K562 (cell line): ENCODE measurements at regions not wholly inside any gene's neighbourhood (a gene's known extent, or its start where the extent isn't known, plus 50 kb on each side); places are given as distances from the start of the nearest gene placed in this dataset.

Source experiments
- ATAC-seq: fragments of 200-7000 bp; cut with Tn5 transposase; 3 replicates; pipeline ENCODE4 v1.9.1; 2020; ENCODE audit warnings: moderate library complexity
- BruUV-seq: library from RNA; stranded (reverse); fragments of 400-500 nt; replicated peaks from 2 replicates; lab custom pipeline; 2021; lab: Mats Ljungman, UMichigan
- CTCF ChIA-PET: fragments of 300-600 bp; formaldehyde crosslinking; extraction: SDS; loops from one replicate; lab custom pipeline; 2021; ENCODE audit warnings: low intra/inter-chr PET ratio; lab: Yijun Ruan, JAX
- POLR2A ChIA-PET: fragments of 300-600, 350-650 bp; sonication (Branson Sonifier 250); formaldehyde crosslinking; extraction: SDS; loops from one replicate; lab custom pipeline; 2021; ENCODE audit warnings: antibody characterized with exemption, inconsistent platforms; lab: Yijun Ruan, JAX
- DNase-seq, 4 experiments: peaks; one replicate each; pipeline versions ENCODE4 v3.0.0 to v3.0.0-alpha.2; 2011 to 2018; ENCODE audit warnings: low spot score in 3 of 4, mixed read lengths in 3 of 4; ENCODE audit errors: extremely low read depth in 1 of 4
- FAIRE-seq: peaks from 2 replicates; lab custom pipeline; 2011; peaks lifted over from hg19 to GRCh38; lab: Jason Lieb, UNC
- H2AFZ ChIP-seq: 2 replicates; pipeline ENCODE4 v1.6.0; 2011; ENCODE audit warnings: low read depth, low read length, control low read depth, inconsistent platforms
- H3K27ac ChIP-seq: fragments of 200-600 bp; 3 replicates; pipeline ENCODE4 v1.8.0; 2011; ENCODE audit warnings: low read depth, mild to moderate bottlenecking, control low read depth, inconsistent platforms, low read length, moderate library complexity, mixed read lengths; ENCODE audit errors: extremely low read depth
- H3K27me3 ChIP-seq, 2 experiments: fragments of 300-600 bp in 1 of 2; 2 replicates in 1 of 2; 3 replicates in 1 of 2; pipeline versions ENCODE4 v1.6.0 to v1.8.0; 2011; ENCODE audit warnings: inconsistent platforms in 2 of 2, low read length in 2 of 2, mild to moderate bottlenecking in 1 of 2, mixed read lengths in 1 of 2, moderate library complexity in 1 of 2; ENCODE audit not compliant: control insufficient read depth in 2 of 2, insufficient read depth in 2 of 2
- H3K36me3 ChIP-seq: fragments of 300-600 bp; 3 replicates; pipeline ENCODE4 v1.8.0; 2011; ENCODE audit warnings: mild to moderate bottlenecking, low read length, inconsistent platforms; ENCODE audit not compliant: control insufficient read depth, insufficient read depth
- H3K4me1 ChIP-seq, 2 experiments: fragments of 200-600 bp in 1 of 2; replicated peaks in 1 of 2; 2 replicates in 1 of 2; 3 replicates in 1 of 2; pipeline versions ENCODE4 v1.5.1 to v1.8.0; 2011; ENCODE audit warnings: inconsistent platforms in 2 of 2, low read length in 2 of 2, mild to moderate bottlenecking in 1 of 2, mixed read lengths in 1 of 2, moderate library complexity in 1 of 2; ENCODE audit not compliant: control insufficient read depth in 2 of 2, insufficient read depth in 2 of 2
- H3K4me2 ChIP-seq: 2 replicates; pipeline ENCODE4 v1.6.1; 2011; ENCODE audit warnings: low read length, control low read depth, inconsistent platforms, mixed read lengths; ENCODE audit not compliant: insufficient read depth
- H3K4me3 ChIP-seq: fragments of 200-600 bp; sonication (generic), shearing (Covaris generic); 2 replicates; pipeline ENCODE4 v1.5.1; 2016; ENCODE audit warnings: control low read depth, inconsistent platforms
- H3K79me2 ChIP-seq: fragments of 200-600 bp; 3 replicates; pipeline ENCODE4 v1.8.0; 2011; ENCODE audit warnings: low read length, inconsistent platforms; ENCODE audit not compliant: control insufficient read depth, insufficient read depth
- H3K9ac ChIP-seq, 2 experiments: 2 replicates each; pipeline versions ENCODE4 v1.6.0 to v1.6.1; 2011; ENCODE audit warnings: low read depth in 2 of 2, low read length in 2 of 2, control low read depth in 1 of 2, inconsistent platforms in 1 of 2, mild to moderate bottlenecking in 1 of 2, mixed read lengths in 1 of 2; ENCODE audit not compliant: insufficient read depth in 1 of 2
- H3K9me1 ChIP-seq: one replicate; pipeline ENCODE4 v1.6.0; 2011; ENCODE audit warnings: inconsistent platforms, mild to moderate bottlenecking, low read length, moderate library complexity; ENCODE audit not compliant: control insufficient read depth, insufficient read depth
- H3K9me3 ChIP-seq: replicated peaks from 2 replicates; pipeline ENCODE4 v1.5.1; 2011; ENCODE audit warnings: low read depth, low read length, inconsistent platforms; ENCODE audit not compliant: control insufficient read depth, insufficient read depth
- H4K20me1 ChIP-seq: replicated peaks from 2 replicates; pipeline ENCODE4 v1.6.1; 2011; ENCODE audit warnings: low read length, inconsistent platforms, mixed read lengths; ENCODE audit not compliant: control insufficient read depth, insufficient read depth
- KDM4B ChIP-seq, 2 experiments: fragments of 450-650 bp in 1 of 2; sonication (generic) in 1 of 2; IDR thresholded peaks; 2 replicates each; pipeline ENCODE4 v1.6.1; 2016 to 2017; ENCODE audit warnings: borderline replicate concordance in 2 of 2, antibody characterized with exemption in 1 of 2, low read depth in 1 of 2, mild to moderate bottlenecking in 1 of 2
- ZBTB40 ChIP-seq, 2 experiments: fragments of 450-650 bp in 1 of 2; sonication (generic) in 1 of 2; formaldehyde crosslinking in 1 of 2; IDR thresholded peaks; 2 replicates each; pipeline versions ENCODE4 v1.7.1 to v1.9.0; 2016 to 2022; ENCODE audit warnings: inconsistent platforms in 1 of 2, mild to moderate bottlenecking in 1 of 2, missing genetic modification reagents in 1 of 2
- WGBS: fragments of 100-300 bp; shearing (Covaris generic); methylation state at CpG from one replicate; pipeline ENCODE4 v1.1.6; 2016; ENCODE audit warnings: low coverage, mixed read lengths; ENCODE audit not compliant: insufficient coverage; ENCODE audit errors: missing lambda C conversion rate; 5-methylcytosine and 5-hydroxymethylcytosine counted together
- in situ Hi-C: fragments of 300-500 bp; cut with MboI; formaldehyde crosslinking; loops from 4 replicates; pipeline ENCODE4 v1.15.0; 2018; ENCODE audit warnings: inconsistent platforms, mixed read lengths
- intact Hi-C: fragments of 100-400 bp; cut with micrococcal nuclease; formaldehyde crosslinking; loops from 2 replicates; pipeline ENCODE4 v1.14.2; 2022

DNA sequence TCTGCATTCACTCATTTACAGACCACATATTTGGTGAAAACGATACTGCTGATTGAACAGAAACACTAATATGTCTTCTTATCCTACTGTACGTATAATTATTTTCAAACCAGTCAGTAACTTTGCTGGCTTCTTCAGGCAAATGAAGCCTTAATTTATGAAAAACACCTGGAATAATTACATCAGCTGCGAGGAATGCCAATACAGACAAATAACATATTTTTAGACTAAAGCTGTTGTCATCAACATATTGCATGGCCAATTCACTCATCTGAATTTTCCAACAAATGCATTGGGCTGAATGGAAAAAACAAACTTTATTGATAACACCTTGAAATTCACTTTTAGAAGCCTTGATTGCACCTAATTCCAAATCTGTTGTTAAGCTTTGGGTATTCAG is 165.9 kb downstream of the HLX start:
- intact Hi-C loops (no loop called here), in situ Hi-C loops (no loop called here)
- H4K20me1 ChIP-seq = no peaks in the 10 kb centered on the region
- FAIRE-seq = no peak
- H3K4me1 ChIP-seq = peaks cover 4 to 24% of the 10 kb centered on the region in 2 experiments; a peak in 4 of 5 replicates
- POLR2A ChIA-PET = no interaction called here
- DNase-seq = no peak
- no peak overlapping the region for H3K9ac ChIP-seq
- no peaks in the 10 kb centered on the region for H3K36me3 ChIP-seq
- H3K27me3 ChIP-seq = no peaks in the 10 kb centered on the region
- H3K4me2 ChIP-seq = no peak overlapping the region
- no peaks in the 10 kb centered on the region for H3K9me1 ChIP-seq
- H3K79me2 ChIP-seq = no peaks in the 10 kb centered on the region
- 36% methylated on average over 3 of the region's 3 CpGs for WGBS
- H3K27ac ChIP-seq = no peak overlapping the region
- H3K4me3 ChIP-seq = no peak overlapping the region
- CTCF ChIA-PET = no interaction called here
- H2AFZ ChIP-seq = no peak overlapping the region; the same call in 1 of the 2 replicates
- no TSS peak for BruUV-seq
- no peaks in the 10 kb centered on the region for H3K9me3 ChIP-seq
- ATAC-seq = no peak
- TF ChIP-seq KDM4B (IDR thresholded peaks at IDR 0.05; ENCODE audit: borderline replicate concordance in 2 of 2, low read depth in 1 of 2) (no peak), ZBTB40 (IDR thresholded peaks at IDR 0.05) (peak; percentile 71; the same call in 1 of the 2 replicates), ZBTB40 (CRISPR knock-in tag; IDR thresholded peaks at IDR 0.05) (no peak)
- TF ChIP-seq, all 486 proteins: peak for 1
